Thyroid gland (tissue), 4 donors: ENCODE measurements at regions not wholly inside any gene's neighbourhood (a gene's known extent, or its start where the extent isn't known, plus 50 kb on each side); places are given as distances from the start of the nearest gene placed in this dataset.

ENCODE experiments used
- CTCF ChIP-seq, 6 experiments: fragments of 200-600 bp in 3 of 6; fragments of 450-650 bp in 3 of 6; sonication (generic) in 3 of 6; IDR thresholded peaks; one replicate each; pipeline ENCODE4 v1.5.1; 2016 to 2019; ENCODE audit warnings: antibody characterized with exemption in 6 of 6, mild to moderate bottlenecking in 2 of 6, inconsistent platforms in 1 of 6, moderate library complexity in 1 of 6
- POLR2A ChIP-seq, 2 donors: fragments of 450-650 bp; IDR thresholded peaks; one replicate each; pipeline ENCODE4 v1.6.1; 2017; ENCODE audit warnings: antibody characterized with exemption in 2 of 2, mild to moderate bottlenecking in 2 of 2, moderate library complexity in 1 of 2

DNA sequence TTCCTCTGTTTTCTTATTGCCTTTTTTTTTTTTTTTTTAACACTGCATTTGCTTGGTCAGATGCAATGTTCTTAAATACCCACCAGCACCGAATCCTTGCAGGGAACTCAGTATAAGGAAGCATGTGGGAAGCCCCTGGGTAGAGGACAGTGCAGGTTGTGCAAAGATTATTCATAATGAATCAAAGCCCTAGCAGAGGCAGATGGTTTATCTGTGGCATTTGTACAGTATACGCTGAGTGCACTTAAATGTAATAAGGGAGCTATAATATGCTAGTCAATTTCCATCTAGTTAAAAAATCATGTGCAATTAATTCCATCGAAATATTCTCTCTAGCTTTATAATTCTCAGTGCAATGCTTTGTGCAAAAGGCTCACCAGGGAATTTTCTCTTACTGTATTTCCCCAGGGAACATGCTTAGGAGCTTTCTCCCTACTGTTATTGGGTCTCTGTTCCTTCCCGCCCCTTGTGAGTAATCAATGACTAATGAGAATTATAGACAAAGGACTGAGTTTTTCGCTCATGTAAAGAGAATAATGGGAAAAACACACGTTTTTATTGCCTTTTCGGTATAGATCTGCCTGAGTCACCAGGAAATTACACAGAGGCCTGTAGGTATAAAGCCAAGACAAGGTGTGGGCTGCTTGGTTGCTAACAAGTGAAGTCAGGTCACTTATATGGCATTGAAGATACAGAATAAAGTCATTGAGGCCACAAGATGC is 1214.3 kb upstream of the TMEM132C start:
- no peak for TF ChIP-seq CTCF (IDR thresholded peaks at IDR 0.05)
- TF ChIP-seq POLR2A (IDR thresholded peaks at IDR 0.05), result no peak
